OCI-LY1 (cell line): ENCODE measurements at regions not wholly inside any gene's neighbourhood (a gene's known extent, or its start where the extent isn't known, plus 50 kb on each side); places are given as distances from the start of the nearest gene placed in this dataset.

Experiments
- EZH2 ChIP-seq: fragments of 200-600 bp; sonication (generic), shearing (Covaris generic); IDR thresholded peaks from 2 replicates; pipeline ENCODE4 v1.8.0; 2017; ENCODE audit warnings: borderline replicate concordance, mixed run types, mild to moderate bottlenecking, antibody characterized with exemption, low read length, moderate library complexity, mixed read lengths
- TF ChIP-seq, protein P1 (sequence below): fragments of 200-600 bp; sonication (generic), shearing (Covaris generic); IDR thresholded peaks from 2 replicates; pipeline ENCODE4 v1.5.1; 2017; ENCODE audit warnings: mild to moderate bottlenecking, antibody characterized with exemption, low read length, moderate library complexity, mixed read lengths

DNA sequence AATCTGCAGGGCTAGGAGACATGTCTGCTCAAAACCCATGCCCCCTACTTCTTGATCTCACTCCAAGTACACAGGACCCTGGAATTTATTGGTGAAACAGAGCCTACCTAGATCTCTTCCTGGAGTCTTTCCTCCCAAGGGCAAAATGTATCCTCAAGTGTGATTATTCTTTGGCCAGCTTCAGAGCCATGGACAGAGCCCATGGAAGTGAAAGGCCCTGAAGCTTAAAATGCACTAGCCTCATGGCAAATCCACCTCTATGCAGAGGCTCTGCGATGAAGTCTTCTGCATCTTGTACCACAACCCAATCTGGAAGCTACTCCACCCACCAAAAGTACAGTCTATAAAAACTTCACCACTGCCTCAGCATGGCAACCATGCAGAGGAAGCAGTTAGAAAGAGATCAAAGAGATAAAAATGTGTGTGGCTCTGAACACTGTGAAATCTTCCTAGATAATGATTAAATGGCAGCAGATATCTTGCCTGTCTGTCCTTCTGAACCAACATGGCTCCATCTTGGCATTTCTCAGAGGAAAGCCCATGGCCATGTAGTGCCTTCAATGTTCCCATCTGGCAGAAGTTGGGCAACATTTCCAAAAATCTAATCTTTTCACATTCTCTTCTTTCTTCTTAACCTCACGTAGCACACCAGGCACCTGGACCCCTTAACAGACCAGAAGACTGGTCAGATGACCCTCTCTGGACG, 142.9 kb upstream of the KLF7 start:
- TF ChIP-seq, protein P1, sequence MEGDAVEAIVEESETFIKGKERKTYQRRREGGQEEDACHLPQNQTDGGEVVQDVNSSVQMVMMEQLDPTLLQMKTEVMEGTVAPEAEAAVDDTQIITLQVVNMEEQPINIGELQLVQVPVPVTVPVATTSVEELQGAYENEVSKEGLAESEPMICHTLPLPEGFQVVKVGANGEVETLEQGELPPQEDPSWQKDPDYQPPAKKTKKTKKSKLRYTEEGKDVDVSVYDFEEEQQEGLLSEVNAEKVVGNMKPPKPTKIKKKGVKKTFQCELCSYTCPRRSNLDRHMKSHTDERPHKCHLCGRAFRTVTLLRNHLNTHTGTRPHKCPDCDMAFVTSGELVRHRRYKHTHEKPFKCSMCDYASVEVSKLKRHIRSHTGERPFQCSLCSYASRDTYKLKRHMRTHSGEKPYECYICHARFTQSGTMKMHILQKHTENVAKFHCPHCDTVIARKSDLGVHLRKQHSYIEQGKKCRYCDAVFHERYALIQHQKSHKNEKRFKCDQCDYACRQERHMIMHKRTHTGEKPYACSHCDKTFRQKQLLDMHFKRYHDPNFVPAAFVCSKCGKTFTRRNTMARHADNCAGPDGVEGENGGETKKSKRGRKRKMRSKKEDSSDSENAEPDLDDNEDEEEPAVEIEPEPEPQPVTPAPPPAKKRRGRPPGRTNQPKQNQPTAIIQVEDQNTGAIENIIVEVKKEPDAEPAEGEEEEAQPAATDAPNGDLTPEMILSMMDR = no peak
- no peak for TF ChIP-seq EZH2
